GM21723 (cell line): ENCODE measurements at regions not wholly inside any gene's neighbourhood (a gene's known extent, or its start where the extent isn't known, plus 50 kb on each side); places are given as distances from the start of the nearest gene placed in this dataset.

Source experiments
- ATAC-seq: cut with Tn5 transposase; IDR thresholded peaks from one replicate; pipeline ENCODE4 v1.9.1; 2021; ENCODE audit warnings: mild to moderate bottlenecking, moderate library complexity; ENCODE audit not compliant: unreplicated experiment

- ATAC-seq, result no peak
These were observed 172.2 kb upstream of the SGCD start for GRCh38 chr5:156154757-156155156.

- ATAC-seq, result no peak
These were observed 171.4 kb upstream of the SGCD start for GRCh38 chr5:156155598-156155997.

- ATAC-seq, result no peak
These were observed 162.7 kb upstream of the SGCD start for GRCh38 chr5:156164306-156164705.

GRCh38 chr5:156169495-156169894 is 157.5 kb upstream of the SGCD start:
- ATAC-seq, result no peak

- no peak for ATAC-seq
These were observed 156.5 kb upstream of the SGCD start for GRCh38 chr5:156170351-156170961.

- ATAC-seq, result no peak
These were observed 152.7 kb upstream of the SGCD start for GRCh38 chr5:156174225-156174624.

GRCh38 chr5:156178117-156178516 is 148.8 kb upstream of the SGCD start:
- no peak for ATAC-seq

- ATAC-seq, result no peak
These were observed 145.3 kb upstream of the SGCD start for GRCh38 chr5:156181656-156182055.

- ATAC-seq, result no peak
These were observed 144.6 kb upstream of the SGCD start for GRCh38 chr5:156182174-156182967.

GRCh38 chr5:156186760-156187159 is 140.2 kb upstream of the SGCD start:
- ATAC-seq, result no peak

- no peak for ATAC-seq
These were observed 138.9 kb upstream of the SGCD start for GRCh38 chr5:156188016-156188415.

- no peak for ATAC-seq
These were observed 137.3 kb upstream of the SGCD start for GRCh38 chr5:156189628-156190027.

- no peak for ATAC-seq
These were observed 135.4 kb upstream of the SGCD start for GRCh38 chr5:156191547-156191946.

GRCh38 chr5:156197042-156197635 is 129.8 kb upstream of the SGCD start:
- ATAC-seq, result no peak

- ATAC-seq, result no peak
These were observed 127.9 kb upstream of the SGCD start for GRCh38 chr5:156199045-156199444.

GRCh38 chr5:156200938-156201787 is 125.8 kb upstream of the SGCD start:
- ATAC-seq, result no peak

- ATAC-seq, result no peak
These were observed 125.1 kb upstream of the SGCD start for GRCh38 chr5:156201788-156202403.

GRCh38 chr5:156208271-156208670 is 118.7 kb upstream of the SGCD start:
- no peak for ATAC-seq

- ATAC-seq, result no peak
These were observed 108.4 kb upstream of the SGCD start for GRCh38 chr5:156218367-156219158.

- ATAC-seq, result no peak
These were observed 107.4 kb upstream of the SGCD start for GRCh38 chr5:156219483-156220005.
